ENCODE measurements at regions not wholly inside any gene's neighbourhood (a gene's known extent, or its start where the extent isn't known, plus 50 kb on each side); places are given as distances from the start of the nearest gene placed in this dataset.

- no peak for TF ChIP-seq POLR2A (IDR thresholded peaks at IDR 0.05)
- TF ChIP-seq, protein P1, sequence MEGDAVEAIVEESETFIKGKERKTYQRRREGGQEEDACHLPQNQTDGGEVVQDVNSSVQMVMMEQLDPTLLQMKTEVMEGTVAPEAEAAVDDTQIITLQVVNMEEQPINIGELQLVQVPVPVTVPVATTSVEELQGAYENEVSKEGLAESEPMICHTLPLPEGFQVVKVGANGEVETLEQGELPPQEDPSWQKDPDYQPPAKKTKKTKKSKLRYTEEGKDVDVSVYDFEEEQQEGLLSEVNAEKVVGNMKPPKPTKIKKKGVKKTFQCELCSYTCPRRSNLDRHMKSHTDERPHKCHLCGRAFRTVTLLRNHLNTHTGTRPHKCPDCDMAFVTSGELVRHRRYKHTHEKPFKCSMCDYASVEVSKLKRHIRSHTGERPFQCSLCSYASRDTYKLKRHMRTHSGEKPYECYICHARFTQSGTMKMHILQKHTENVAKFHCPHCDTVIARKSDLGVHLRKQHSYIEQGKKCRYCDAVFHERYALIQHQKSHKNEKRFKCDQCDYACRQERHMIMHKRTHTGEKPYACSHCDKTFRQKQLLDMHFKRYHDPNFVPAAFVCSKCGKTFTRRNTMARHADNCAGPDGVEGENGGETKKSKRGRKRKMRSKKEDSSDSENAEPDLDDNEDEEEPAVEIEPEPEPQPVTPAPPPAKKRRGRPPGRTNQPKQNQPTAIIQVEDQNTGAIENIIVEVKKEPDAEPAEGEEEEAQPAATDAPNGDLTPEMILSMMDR (IDR thresholded peaks at IDR 0.05): no peak
Observed at GRCh38 chr15:93517176-93517575, 428.2 kb upstream of the RGMA start.
